Left lung (tissue), 4 donors: ENCODE measurements at regions not wholly inside any gene's neighbourhood (a gene's known extent, or its start where the extent isn't known, plus 50 kb on each side); places are given as distances from the start of the nearest gene placed in this dataset.
"Not testable (repeated sequence)": the region's sequence is repeated elsewhere in the genome, so short reads cannot be mapped to it uniquely, and the experiment has no call there.

Experiments
- ATAC-seq: fragments of 200-7000 bp; cut with Tn5 transposase; one replicate; pipeline ENCODE4 v1.9.1; 2020; ENCODE audit warnings: moderate library complexity
- DNase-seq, 4 donors: peaks; one replicate each; pipeline ENCODE4 v3.0.0-alpha.2; 2013 to 2020
- H3K27ac ChIP-seq, 2 donors: fragments of 200-600 bp; sonication (generic) in 1 of 2; one replicate each; pipeline versions ENCODE4 v1.5.0 to v1.8.0; 2020 to 2021
- H3K27me3 ChIP-seq, 2 donors: fragments of 200-600 bp; sonication (generic) in 1 of 2; one replicate each; pipeline versions ENCODE4 v1.5.0 to v1.8.0; 2020 to 2021
- H3K36me3 ChIP-seq, 2 donors: fragments of 200-600 bp; sonication (generic) in 1 of 2; one replicate each; pipeline versions ENCODE4 v1.5.0 to v1.8.0; 2020 to 2021
- H3K4me1 ChIP-seq, 2 donors: fragments of 200-600 bp; one replicate each; pipeline ENCODE4 v1.8.0; 2021
- H3K4me3 ChIP-seq, 2 donors: fragments of 200-600 bp; sonication (generic) in 1 of 2; one replicate each; pipeline versions ENCODE4 v1.5.0 to v1.8.0; 2020 to 2021; ENCODE audit warnings: mild to moderate bottlenecking in 1 of 2
- H3K9me3 ChIP-seq, 2 donors: fragments of 200-600 bp; sonication (generic) in 1 of 2; one replicate each; pipeline versions ENCODE4 v1.5.0 to v1.8.0; 2020 to 2021
- intact Hi-C, 2 donors: fragments of 100-400 bp; cut with DNase I; formaldehyde crosslinking; loops; one replicate each; pipeline versions ENCODE4 v1.11.2 to v1.14.2; 2022
- TF ChIP-seq, protein P1 (sequence below), 2 donors: fragments of 200-600 bp; sonication (generic) in 1 of 2; IDR thresholded peaks; one replicate each; pipeline versions ENCODE4 v1.5.0 to v1.8.0; 2021; ENCODE audit warnings: antibody characterized with exemption in 2 of 2
- donor health status: DM: no; HTN: yes; CAD: no.
- donor health status: DM: no; HTN: no; CAD: no.

DNA sequence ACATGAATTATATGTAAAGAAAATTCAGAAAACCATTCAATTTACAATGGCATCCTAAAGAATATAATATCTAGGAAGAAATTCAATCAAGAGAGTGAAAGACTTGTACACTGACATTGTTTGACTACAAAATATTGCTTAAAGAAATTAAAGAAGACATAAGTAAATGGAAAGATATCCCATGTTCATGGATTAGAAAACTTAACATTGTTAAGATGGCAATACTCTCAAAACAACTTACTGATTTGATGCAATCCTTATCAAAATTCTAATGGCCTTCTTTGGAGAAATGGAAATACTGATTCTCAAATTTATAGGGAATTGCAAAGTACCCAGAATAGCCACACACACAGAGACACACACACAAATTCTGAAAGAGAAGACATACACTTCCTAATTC is 298.3 kb upstream of the EXOC2 start:
- TF ChIP-seq, protein P1, sequence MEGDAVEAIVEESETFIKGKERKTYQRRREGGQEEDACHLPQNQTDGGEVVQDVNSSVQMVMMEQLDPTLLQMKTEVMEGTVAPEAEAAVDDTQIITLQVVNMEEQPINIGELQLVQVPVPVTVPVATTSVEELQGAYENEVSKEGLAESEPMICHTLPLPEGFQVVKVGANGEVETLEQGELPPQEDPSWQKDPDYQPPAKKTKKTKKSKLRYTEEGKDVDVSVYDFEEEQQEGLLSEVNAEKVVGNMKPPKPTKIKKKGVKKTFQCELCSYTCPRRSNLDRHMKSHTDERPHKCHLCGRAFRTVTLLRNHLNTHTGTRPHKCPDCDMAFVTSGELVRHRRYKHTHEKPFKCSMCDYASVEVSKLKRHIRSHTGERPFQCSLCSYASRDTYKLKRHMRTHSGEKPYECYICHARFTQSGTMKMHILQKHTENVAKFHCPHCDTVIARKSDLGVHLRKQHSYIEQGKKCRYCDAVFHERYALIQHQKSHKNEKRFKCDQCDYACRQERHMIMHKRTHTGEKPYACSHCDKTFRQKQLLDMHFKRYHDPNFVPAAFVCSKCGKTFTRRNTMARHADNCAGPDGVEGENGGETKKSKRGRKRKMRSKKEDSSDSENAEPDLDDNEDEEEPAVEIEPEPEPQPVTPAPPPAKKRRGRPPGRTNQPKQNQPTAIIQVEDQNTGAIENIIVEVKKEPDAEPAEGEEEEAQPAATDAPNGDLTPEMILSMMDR (IDR thresholded peaks at IDR 0.05): no peak
- H3K4me3 ChIP-seq: no peak overlapping the region
- H3K4me1 ChIP-seq: no peaks in the 10 kb centered on the region
- peaks cover 0 to 6% of the 10 kb centered on the region in 2 donors for H3K9me3 ChIP-seq
- H3K27me3 ChIP-seq: no peaks in the 10 kb centered on the region
- intact Hi-C loops: no loop called here
- no peak overlapping the region for H3K27ac ChIP-seq
- no peaks in the 10 kb centered on the region for H3K36me3 ChIP-seq
- DNase-seq (no peak), ATAC-seq (no peak)

DNA sequence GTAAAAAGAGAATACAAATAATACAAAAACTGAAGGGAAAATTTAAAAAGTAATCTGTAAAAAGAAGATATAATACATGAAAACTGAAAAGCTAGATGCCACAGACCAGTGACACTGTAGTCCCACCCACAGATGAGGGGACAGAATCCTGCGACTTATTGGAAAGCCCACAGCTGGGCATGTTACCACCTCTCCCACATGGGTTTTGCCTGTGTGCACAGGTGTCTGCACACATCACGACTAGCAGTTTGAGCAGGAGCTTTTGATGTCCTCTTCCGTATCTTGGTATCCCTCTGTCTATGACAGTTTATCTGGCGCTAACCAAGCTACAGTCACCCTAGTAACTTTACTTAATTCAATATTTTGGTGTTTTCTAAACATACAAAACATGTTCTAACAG is 291.1 kb upstream of the EXOC2 start:
- DNase-seq (no peak), ATAC-seq (no peak)
- Histone ChIP-seq H3K4me3 (no peak overlapping the region), H3K27ac (no peak overlapping the region), H3K36me3 (no peaks in the 10 kb centered on the region), H3K27me3 (no peaks in the 10 kb centered on the region), H3K9me3 (no peaks in the 10 kb centered on the region), H3K4me1 (no peaks in the 10 kb centered on the region)
- TF ChIP-seq, protein P1 (IDR thresholded peaks at IDR 0.05): no peak
- intact Hi-C loops: no loop called here

DNA sequence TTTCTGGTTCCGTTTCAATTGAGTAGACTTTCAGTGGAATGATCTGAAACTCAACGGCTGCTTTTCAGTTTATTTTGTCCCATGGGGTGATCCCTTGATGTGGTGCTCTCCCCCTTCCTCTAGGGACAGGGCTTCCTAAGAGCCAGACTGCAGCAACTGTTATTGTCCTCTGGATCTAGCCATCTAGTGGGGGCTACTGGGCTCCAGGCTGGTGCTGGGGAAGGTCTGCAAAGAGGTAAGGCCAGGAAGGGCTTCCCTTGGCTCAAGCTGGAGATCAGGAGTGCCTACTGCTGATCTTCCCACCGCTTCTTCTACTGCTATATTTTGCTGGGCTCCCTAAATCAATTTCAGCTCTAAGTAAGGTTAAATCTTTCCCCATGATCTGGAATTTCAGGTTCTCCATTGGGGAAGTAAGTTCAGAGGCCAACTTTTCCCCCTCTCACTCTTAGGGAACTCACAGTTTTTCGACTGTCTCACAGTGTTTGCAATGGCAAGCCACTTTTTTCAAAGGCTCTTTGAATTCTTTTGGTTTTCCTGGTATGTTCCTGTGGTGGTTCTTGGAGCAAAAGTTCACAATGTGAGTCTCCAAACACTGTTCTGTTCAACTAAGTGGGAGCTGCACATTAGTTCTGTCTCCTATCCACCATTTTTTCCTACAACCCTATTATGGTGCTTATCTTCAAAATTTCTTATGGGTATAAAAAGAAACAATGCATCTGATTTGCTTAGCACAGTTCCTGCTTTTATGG is 286.2 kb upstream of the EXOC2 start:
- DNase-seq: no peak
- TF ChIP-seq, protein P1 (IDR thresholded peaks at IDR 0.05): no peak
- ATAC-seq: no peak
- no peak overlapping the region for H3K27ac ChIP-seq
- H3K36me3 ChIP-seq: no peaks in the 10 kb centered on the region
- no peaks in the 10 kb centered on the region for H3K4me1 ChIP-seq
- no peaks in the 10 kb centered on the region for H3K27me3 ChIP-seq
- H3K9me3 ChIP-seq: peaks cover 0 to 12% of the 10 kb centered on the region in 2 donors
- intact Hi-C loops: no loop called here
- H3K4me3 ChIP-seq: no peak overlapping the region

DNA sequence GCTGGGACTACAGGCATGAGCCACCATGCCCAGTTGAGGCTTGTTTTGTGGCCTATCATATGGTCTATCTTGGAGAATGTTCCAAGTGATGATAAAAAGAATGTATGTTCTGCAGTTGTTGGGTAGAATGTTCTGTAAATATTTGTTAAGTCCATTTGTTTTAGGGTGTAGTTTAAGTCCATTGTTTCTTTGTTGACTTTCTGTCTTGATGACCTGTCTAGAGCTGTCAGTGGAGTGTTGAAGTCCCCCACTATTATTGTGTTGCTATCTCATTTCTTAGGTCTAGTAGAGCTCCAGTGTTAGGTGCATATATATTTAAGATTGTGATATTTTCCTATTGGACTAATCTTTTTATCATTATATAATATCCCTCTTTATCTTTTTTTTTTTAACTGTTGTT is 284.3 kb upstream of the EXOC2 start:
- H3K4me1 ChIP-seq, H3K27ac ChIP-seq, DNase-seq, H3K27me3 ChIP-seq, ATAC-seq, H3K36me3 ChIP-seq, intact Hi-C loops, H3K4me3 ChIP-seq: not testable (repeated sequence)
- H3K9me3 ChIP-seq: peaks cover 0 to 12% of the 10 kb centered on the region in 2 donors

DNA sequence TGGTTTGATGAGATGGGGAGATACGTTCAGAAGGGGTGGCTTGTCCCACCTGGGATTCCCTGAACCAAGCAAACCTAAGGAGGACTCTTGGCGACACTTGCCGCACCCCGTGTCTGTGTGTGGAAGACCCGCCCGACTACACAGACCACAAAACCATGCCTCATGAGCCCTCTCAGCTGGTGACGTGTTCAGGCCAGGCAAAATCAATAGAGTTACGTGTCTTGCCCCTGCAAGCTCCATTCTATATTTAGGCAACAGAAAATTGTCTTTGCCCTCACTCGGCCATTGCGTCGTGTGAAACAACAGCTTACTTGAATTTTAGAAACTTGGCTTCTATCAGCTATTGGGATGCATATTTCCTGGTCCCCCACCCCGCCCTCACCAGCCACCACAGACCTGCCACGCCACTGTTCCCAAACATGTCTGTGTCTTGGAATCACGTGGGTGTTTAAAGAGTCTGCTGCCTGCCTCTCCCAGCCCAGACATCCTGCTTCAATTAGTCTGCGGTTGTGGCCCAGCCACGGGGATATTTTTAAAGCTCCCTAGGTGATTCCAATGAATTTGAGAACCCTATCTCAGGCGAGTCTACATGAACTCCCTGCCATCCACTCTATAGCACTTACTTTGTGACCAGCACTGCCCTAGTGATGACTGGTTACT is 279.2 kb upstream of the EXOC2 start:
- no peak overlapping the region for H3K4me3 ChIP-seq
- intact Hi-C loops: no loop called here
- H3K27ac ChIP-seq: no peak overlapping the region
- no peak for DNase-seq
- H3K9me3 ChIP-seq: peaks cover 0 to 10% of the 10 kb centered on the region in 2 donors
- H3K4me1 ChIP-seq: no peaks in the 10 kb centered on the region
- H3K36me3 ChIP-seq: no peaks in the 10 kb centered on the region
- ATAC-seq: no peak
- no peaks in the 10 kb centered on the region for H3K27me3 ChIP-seq
- TF ChIP-seq, protein P1 (IDR thresholded peaks at IDR 0.05): no peak
